ENCODE measurements at regions not wholly inside any gene's neighbourhood (a gene's known extent, or its start where the extent isn't known, plus 50 kb on each side); places are given as distances from the start of the nearest gene placed in this dataset.

DNA sequence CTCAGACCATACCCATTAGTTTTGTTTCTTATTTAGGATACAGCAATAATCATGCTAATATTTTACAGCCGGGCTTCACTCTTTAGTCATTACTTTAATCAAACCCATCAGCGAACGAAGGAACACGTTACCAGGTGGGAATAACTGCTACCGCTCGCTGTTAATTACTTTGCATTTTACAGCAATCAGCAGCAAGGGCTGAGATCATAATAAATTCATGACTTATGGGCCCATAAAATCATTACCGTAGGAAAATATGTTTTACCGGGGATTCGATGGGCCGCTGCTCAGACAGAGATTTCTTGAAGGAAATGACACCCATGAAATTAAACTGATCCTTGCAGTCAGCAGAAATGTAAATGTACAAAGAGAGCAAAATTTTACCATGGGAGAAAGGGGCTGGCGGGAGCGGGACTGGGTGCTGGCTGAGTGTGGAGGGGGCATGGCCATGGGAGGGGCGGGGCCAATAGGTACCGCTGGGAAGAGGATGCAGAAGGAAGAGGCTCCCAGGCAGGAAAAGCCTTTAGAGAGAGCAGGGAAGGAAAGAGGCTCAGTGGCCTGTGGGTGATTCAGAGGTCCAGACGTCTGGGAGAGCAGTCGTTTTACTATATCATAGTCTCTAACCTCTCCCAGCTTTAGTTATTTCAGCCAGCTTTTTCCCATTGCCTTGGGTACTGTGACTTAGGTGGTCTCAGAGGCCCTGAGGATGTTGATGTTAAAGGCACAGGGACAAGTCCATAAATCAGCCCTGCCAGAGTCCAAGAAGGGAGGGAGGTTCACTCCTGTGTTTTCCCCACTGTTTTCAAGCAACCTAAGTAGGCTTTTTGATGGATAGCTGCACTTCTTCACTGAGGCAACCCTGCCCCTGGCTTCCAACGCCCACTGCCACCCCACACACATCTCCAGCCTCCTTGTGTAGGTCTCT is 258.9 kb downstream of the SEC16B start:
- TF ChIP-seq RFX5 (IDR thresholded peaks at IDR 0.05; ENCODE audit: low read depth, low read length) (no peak), POLR2A (IDR thresholded peaks at IDR 0.05; ENCODE audit: low read depth, low read length) (no peak), CEBPB (IDR thresholded peaks at IDR 0.05; ENCODE audit: low read depth, low read length) (no peak), MXI1 (IDR thresholded peaks at IDR 0.05; ENCODE audit: borderline replicate concordance, low read depth, low read length) (no peak), BHLHE40 (IDR thresholded peaks at IDR 0.05; ENCODE audit: low read depth, low read length) (no peak), ELK1 (IDR thresholded peaks at IDR 0.05; ENCODE audit: borderline replicate concordance, low read depth, low read length) (no peak)
- TF ChIP-seq, protein P1, sequence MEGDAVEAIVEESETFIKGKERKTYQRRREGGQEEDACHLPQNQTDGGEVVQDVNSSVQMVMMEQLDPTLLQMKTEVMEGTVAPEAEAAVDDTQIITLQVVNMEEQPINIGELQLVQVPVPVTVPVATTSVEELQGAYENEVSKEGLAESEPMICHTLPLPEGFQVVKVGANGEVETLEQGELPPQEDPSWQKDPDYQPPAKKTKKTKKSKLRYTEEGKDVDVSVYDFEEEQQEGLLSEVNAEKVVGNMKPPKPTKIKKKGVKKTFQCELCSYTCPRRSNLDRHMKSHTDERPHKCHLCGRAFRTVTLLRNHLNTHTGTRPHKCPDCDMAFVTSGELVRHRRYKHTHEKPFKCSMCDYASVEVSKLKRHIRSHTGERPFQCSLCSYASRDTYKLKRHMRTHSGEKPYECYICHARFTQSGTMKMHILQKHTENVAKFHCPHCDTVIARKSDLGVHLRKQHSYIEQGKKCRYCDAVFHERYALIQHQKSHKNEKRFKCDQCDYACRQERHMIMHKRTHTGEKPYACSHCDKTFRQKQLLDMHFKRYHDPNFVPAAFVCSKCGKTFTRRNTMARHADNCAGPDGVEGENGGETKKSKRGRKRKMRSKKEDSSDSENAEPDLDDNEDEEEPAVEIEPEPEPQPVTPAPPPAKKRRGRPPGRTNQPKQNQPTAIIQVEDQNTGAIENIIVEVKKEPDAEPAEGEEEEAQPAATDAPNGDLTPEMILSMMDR (conservative IDR thresholded peaks at IDR 0.05; ENCODE audit: low read depth, low read length) = no peak
